ENCODE measurements at regions not wholly inside any gene's neighbourhood (a gene's known extent, or its start where the extent isn't known, plus 50 kb on each side); places are given as distances from the start of the nearest gene placed in this dataset.
"Not testable (repeated sequence)": the region's sequence is repeated elsewhere in the genome, so short reads cannot be mapped to it uniquely, and the experiment has no call there.

- no peak for DNase-seq (ENCODE audit: low spot score)
These were observed 479.9 kb upstream of the RBFOX1 start for GRCh38 chr16:6852643-6853225.

GRCh38 chr16:6846452-6846851 lies 486.2 kb upstream of the RBFOX1 start:
- no peak for DNase-seq (ENCODE audit: low spot score)

GRCh38 chr16:6841392-6841791 lies 491.3 kb upstream of the RBFOX1 start:
- no peak for DNase-seq (ENCODE audit: low spot score)

- DNase-seq (ENCODE audit: low spot score), result no peak
These were observed 494.9 kb upstream of the RBFOX1 start for GRCh38 chr16:6837722-6838121.

- DNase-seq (ENCODE audit: low spot score), result no peak
These were observed 495.9 kb upstream of the RBFOX1 start for GRCh38 chr16:6836766-6837165.

- no peak for DNase-seq (ENCODE audit: low spot score)
These were observed 496.7 kb upstream of the RBFOX1 start for GRCh38 chr16:6835941-6836340.

GRCh38 chr16:6835516-6835915 lies 497.1 kb upstream of the RBFOX1 start:
- DNase-seq (ENCODE audit: low spot score), result no peak

- no peak for DNase-seq (ENCODE audit: low spot score)
These were observed 504.0 kb upstream of the RBFOX1 start for GRCh38 chr16:6828690-6829089.

- DNase-seq (ENCODE audit: low spot score), result no peak
These were observed 504.7 kb upstream of the RBFOX1 start for GRCh38 chr16:6827931-6828330.

- no peak for DNase-seq (ENCODE audit: low spot score)
These were observed 505.4 kb upstream of the RBFOX1 start for GRCh38 chr16:6827267-6827666.

- no peak for DNase-seq (ENCODE audit: low spot score)
These were observed 510.6 kb upstream of the RBFOX1 start for GRCh38 chr16:6822041-6822440.

GRCh38 chr16:6804461-6804860 lies 528.2 kb upstream of the RBFOX1 start:
- no peak for DNase-seq (ENCODE audit: low spot score)

GRCh38 chr16:6803176-6803575 lies 529.5 kb upstream of the RBFOX1 start:
- no peak for DNase-seq (ENCODE audit: low spot score)

- no peak for DNase-seq (ENCODE audit: low spot score)
These were observed 535.4 kb upstream of the RBFOX1 start for GRCh38 chr16:6797223-6797622.

- DNase-seq (ENCODE audit: low spot score), result no peak
These were observed 555.0 kb upstream of the RBFOX1 start for GRCh38 chr16:6777624-6778023.

GRCh38 chr16:6775712-6776111 lies 556.9 kb upstream of the RBFOX1 start:
- DNase-seq (ENCODE audit: low spot score), result no peak

- DNase-seq (ENCODE audit: low spot score), result no peak
These were observed 560.7 kb upstream of the RBFOX1 start for GRCh38 chr16:6771956-6772355.

- no peak for DNase-seq (ENCODE audit: low spot score)
These were observed 579.1 kb upstream of the RBFOX1 start for GRCh38 chr16:6753553-6753952.

GRCh38 chr16:6751191-6751590 lies 581.5 kb upstream of the RBFOX1 start:
- no peak for DNase-seq (ENCODE audit: low spot score)

- DNase-seq (ENCODE audit: low spot score), result no peak
These were observed 582.9 kb upstream of the RBFOX1 start for GRCh38 chr16:6749698-6750097.

GRCh38 chr16:6736302-6736701 lies 596.3 kb upstream of the RBFOX1 start:
- DNase-seq (ENCODE audit: low spot score), result not testable (repeated sequence)

- DNase-seq (ENCODE audit: low spot score), result no peak
These were observed 597.0 kb upstream of the RBFOX1 start for GRCh38 chr16:6735631-6736030.

- no peak for DNase-seq (ENCODE audit: low spot score)
These were observed 600.5 kb upstream of the RBFOX1 start for GRCh38 chr16:6732166-6732565.

GRCh38 chr16:6728381-6728780 lies 604.3 kb upstream of the RBFOX1 start:
- no peak for DNase-seq (ENCODE audit: low spot score)

- DNase-seq (ENCODE audit: low spot score), result no peak
These were observed 606.0 kb upstream of the RBFOX1 start for GRCh38 chr16:6726621-6727020.
